Stromal cell of bone marrow (primary cell): ENCODE measurements at regions not wholly inside any gene's neighbourhood (a gene's known extent, or its start where the extent isn't known, plus 50 kb on each side); places are given as distances from the start of the nearest gene placed in this dataset.

Experiments used
- DNase-seq: peaks from one replicate; pipeline ENCODE4 v3.0.0-alpha.2; 2012; ENCODE audit warnings: low read depth

- no peak for DNase-seq
These were observed 82.6 kb upstream of the DHX15 start for GRCh38 chr4:24666816-24667477.

- DNase-seq = no peak
These were observed 84.6 kb upstream of the DHX15 start for GRCh38 chr4:24668956-24669355.

GRCh38 chr4:24669751-24670150 lies 85.4 kb upstream of the DHX15 start:
- no peak for DNase-seq

- no peak for DNase-seq
These were observed 87.5 kb upstream of the DHX15 start for GRCh38 chr4:24671849-24672248.

- no peak for DNase-seq
These were observed 88.5 kb upstream of the DHX15 start for GRCh38 chr4:24672880-24673279.

GRCh38 chr4:24674279-24674678 lies 89.9 kb upstream of the DHX15 start:
- no peak for DNase-seq

- no peak for DNase-seq
These were observed 91.5 kb upstream of the DHX15 start for GRCh38 chr4:24675721-24676389.

- DNase-seq = no peak
These were observed 93.6 kb upstream of the DHX15 start for GRCh38 chr4:24677909-24678308.

- no peak for DNase-seq
These were observed 96.5 kb upstream of the DHX15 start for GRCh38 chr4:24680746-24681448.

GRCh38 chr4:24683116-24683515 lies 98.8 kb upstream of the DHX15 start:
- DNase-seq = no peak

GRCh38 chr4:24686866-24687692 lies 102.7 kb upstream of the DHX15 start:
- DNase-seq = peak; percentile 29

GRCh38 chr4:24688453-24688852 lies 104.1 kb upstream of the DHX15 start:
- no peak for DNase-seq

- DNase-seq = no peak
These were observed 104.9 kb upstream of the DHX15 start for GRCh38 chr4:24689212-24689611.

- DNase-seq = peak; percentile 54
These were observed 104.9 kb upstream of the SOD3 start for GRCh38 chr4:24690436-24690835.

- no peak for DNase-seq
These were observed 101.7 kb upstream of the SOD3 start for GRCh38 chr4:24693636-24694035.

GRCh38 chr4:24700118-24700517 lies 95.3 kb upstream of the SOD3 start:
- no peak for DNase-seq

- DNase-seq = no peak
These were observed 93.7 kb upstream of the SOD3 start for GRCh38 chr4:24701683-24702082.

- no peak for DNase-seq
These were observed 93.1 kb upstream of the SOD3 start for GRCh38 chr4:24702281-24702680.

- DNase-seq = no peak
These were observed 92.1 kb upstream of the SOD3 start for GRCh38 chr4:24703298-24703697.

GRCh38 chr4:24704149-24704548 lies 91.2 kb upstream of the SOD3 start:
- no peak for DNase-seq

- DNase-seq = no peak
These were observed 90.2 kb upstream of the SOD3 start for GRCh38 chr4:24705016-24705753.

- no peak for DNase-seq
These were observed 81.8 kb upstream of the SOD3 start for GRCh38 chr4:24713604-24714003.
